Nephron progenitor cell (in vitro differentiated cells): ENCODE measurements at regions not wholly inside any gene's neighbourhood (a gene's known extent, or its start where the extent isn't known, plus 50 kb on each side); places are given as distances from the start of the nearest gene placed in this dataset.

Experiments
- DNase-seq: peaks from one replicate; pipeline ENCODE4 v3.0.0; 2021
- H3K27ac Mint-ChIP-seq: 2 replicates; pipeline ENCODE4 v1.8.0; 2021; ENCODE audit warnings: mild to moderate bottlenecking, moderate library complexity, mixed read lengths
- H3K27me3 Mint-ChIP-seq: 2 replicates; pipeline ENCODE4 v1.8.0; 2021; ENCODE audit warnings: mild to moderate bottlenecking, low read depth, mixed read lengths; ENCODE audit not compliant: poor library complexity
- H3K36me3 Mint-ChIP-seq: 2 replicates; pipeline ENCODE4 v1.8.0; 2021; ENCODE audit warnings: low read depth, mixed read lengths
- H3K4me1 Mint-ChIP-seq: 2 replicates; pipeline ENCODE4 v1.8.0; 2021; ENCODE audit warnings: mixed read lengths
- H3K4me3 Mint-ChIP-seq: 2 replicates; pipeline ENCODE4 v1.8.0; 2021; ENCODE audit warnings: mild to moderate bottlenecking, moderate library complexity, mixed read lengths
- H3K9me3 Mint-ChIP-seq: 2 replicates; pipeline ENCODE4 v1.8.0; 2021; ENCODE audit warnings: mild to moderate bottlenecking, moderate library complexity, mixed read lengths
- CTCF ChIP-seq: fragments of 200-600 bp; sonication (generic); IDR thresholded peaks from 2 replicates; pipeline ENCODE4 v1.5.0; 2021; ENCODE audit warnings: antibody characterized with exemption

DNA sequence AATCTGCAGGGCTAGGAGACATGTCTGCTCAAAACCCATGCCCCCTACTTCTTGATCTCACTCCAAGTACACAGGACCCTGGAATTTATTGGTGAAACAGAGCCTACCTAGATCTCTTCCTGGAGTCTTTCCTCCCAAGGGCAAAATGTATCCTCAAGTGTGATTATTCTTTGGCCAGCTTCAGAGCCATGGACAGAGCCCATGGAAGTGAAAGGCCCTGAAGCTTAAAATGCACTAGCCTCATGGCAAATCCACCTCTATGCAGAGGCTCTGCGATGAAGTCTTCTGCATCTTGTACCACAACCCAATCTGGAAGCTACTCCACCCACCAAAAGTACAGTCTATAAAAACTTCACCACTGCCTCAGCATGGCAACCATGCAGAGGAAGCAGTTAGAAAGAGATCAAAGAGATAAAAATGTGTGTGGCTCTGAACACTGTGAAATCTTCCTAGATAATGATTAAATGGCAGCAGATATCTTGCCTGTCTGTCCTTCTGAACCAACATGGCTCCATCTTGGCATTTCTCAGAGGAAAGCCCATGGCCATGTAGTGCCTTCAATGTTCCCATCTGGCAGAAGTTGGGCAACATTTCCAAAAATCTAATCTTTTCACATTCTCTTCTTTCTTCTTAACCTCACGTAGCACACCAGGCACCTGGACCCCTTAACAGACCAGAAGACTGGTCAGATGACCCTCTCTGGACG lies 142.9 kb upstream of the KLF7 start:
- Mint-ChIP-seq H3K27ac (no peak overlapping the region), H3K36me3 (no peaks in the 10 kb centered on the region), H3K4me3 (no peak overlapping the region), H3K4me1 (peaks cover 54% of the 10 kb centered on the region), H3K9me3 (no peaks in the 10 kb centered on the region), H3K27me3 (no peaks in the 10 kb centered on the region)
- TF ChIP-seq CTCF: no peak
- no peak for DNase-seq

DNA sequence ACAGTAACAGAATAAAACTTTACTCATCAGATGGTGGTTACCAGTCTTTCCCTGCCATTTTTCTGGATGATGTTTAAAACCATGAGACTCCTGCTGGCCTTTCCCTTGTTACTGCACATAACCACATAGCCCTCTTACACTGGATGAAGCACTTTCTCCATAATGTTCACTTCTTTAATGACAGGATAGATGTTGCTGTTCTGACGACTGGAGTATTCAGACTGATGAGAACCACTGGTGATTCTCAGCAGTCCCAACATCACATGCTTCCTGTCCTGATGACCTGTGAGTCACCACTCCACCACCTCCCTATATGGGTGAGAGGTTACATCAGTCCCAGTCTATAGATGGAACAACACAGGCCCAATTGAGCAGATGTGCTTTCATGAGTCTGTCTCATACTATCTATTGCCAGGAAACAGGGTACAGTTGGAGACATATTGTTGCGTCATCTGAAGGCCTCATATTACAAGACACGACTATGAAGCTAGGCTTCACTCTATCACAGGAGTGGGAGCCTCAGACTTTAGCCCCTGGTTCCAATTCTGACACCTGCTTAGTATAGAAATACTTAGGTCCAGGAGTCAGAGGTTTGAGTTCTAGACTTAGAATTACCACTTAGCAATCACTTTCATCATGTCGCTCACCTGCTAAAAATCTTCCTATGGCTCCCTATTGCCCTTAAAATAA lies 145.7 kb upstream of the KLF7 start:
- Mint-ChIP-seq H3K27ac (no peak overlapping the region), H3K4me1 (peaks cover 59% of the 10 kb centered on the region), H3K4me3 (no peak overlapping the region), H3K36me3 (no peaks in the 10 kb centered on the region), H3K9me3 (no peaks in the 10 kb centered on the region), H3K27me3 (no peaks in the 10 kb centered on the region)
- TF ChIP-seq CTCF: no peak
- no peak for DNase-seq

DNA sequence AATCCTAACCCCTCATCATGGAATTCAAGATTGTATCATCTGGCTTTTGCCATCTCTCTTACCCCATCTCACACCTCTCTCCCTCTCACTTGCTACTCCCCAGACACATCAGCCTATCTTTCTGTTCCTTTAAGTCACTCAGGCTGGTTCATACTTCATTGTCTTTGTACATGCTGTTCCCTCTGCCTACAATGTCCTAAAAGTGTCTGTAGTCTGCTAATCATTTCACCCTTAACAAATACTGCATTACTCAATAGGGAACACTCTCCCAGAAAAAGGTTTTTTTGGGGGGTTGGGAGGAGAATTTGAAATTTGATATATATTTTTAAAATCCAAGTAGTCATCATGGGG lies 146.2 kb upstream of the KLF7 start:
- Mint-ChIP-seq H3K9me3 (no peaks in the 10 kb centered on the region), H3K4me3 (no peak overlapping the region), H3K27ac (no peak overlapping the region), H3K27me3 (no peaks in the 10 kb centered on the region), H3K4me1 (peaks cover 64% of the 10 kb centered on the region), H3K36me3 (no peaks in the 10 kb centered on the region)
- no peak for DNase-seq
- TF ChIP-seq CTCF: no peak

DNA sequence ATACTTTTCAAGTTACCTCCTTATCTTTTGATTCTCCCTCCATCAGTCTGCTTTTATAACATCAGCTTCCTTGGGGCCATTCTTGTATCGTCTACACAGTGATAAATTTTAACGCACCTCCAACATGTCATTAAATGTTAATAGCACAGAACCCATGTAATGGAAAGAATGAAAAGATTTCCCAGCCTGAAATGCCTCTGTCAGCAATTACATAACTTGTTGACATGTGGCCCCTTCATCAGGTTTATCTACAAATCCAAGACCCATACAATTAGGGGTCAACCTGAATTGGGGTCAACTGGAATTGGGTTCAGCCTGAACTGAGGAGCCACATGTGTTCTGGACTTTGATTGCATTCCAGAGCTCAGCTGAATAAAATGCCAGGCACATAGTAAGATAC lies 148.2 kb upstream of the KLF7 start:
- Mint-ChIP-seq H3K27me3 (peaks cover 6% of the 10 kb centered on the region), H3K36me3 (no peaks in the 10 kb centered on the region), H3K4me3 (no peak overlapping the region), H3K27ac (no peak overlapping the region), H3K9me3 (no peaks in the 10 kb centered on the region), H3K4me1 (peaks cover 75% of the 10 kb centered on the region)
- DNase-seq: no peak
- no peak for TF ChIP-seq CTCF

DNA sequence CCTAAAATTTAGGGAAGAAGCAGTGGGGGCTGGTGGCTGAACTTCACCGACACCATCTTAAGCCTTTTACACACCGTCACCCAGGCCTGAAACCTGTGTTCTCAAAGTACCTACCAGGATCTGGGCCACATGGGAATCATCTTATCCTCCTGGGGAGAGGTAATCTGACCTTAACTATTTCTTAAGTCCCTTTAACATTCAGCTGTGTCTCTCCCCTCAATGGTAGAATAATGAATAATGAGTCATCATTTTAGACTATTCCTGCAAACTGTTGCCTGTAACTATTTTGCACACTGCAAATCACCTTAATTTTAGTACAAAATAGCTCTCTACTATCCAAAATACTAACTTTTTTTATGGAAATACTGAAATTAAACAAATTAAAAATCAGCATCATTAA lies 149.4 kb upstream of the KLF7 start:
- Mint-ChIP-seq H3K27ac (no peak overlapping the region), H3K4me3 (no peak overlapping the region), H3K36me3 (no peaks in the 10 kb centered on the region), H3K27me3 (peaks cover 6% of the 10 kb centered on the region), H3K4me1 (peaks cover 72% of the 10 kb centered on the region), H3K9me3 (no peaks in the 10 kb centered on the region)
- DNase-seq: no peak
- TF ChIP-seq CTCF: no peak

DNA sequence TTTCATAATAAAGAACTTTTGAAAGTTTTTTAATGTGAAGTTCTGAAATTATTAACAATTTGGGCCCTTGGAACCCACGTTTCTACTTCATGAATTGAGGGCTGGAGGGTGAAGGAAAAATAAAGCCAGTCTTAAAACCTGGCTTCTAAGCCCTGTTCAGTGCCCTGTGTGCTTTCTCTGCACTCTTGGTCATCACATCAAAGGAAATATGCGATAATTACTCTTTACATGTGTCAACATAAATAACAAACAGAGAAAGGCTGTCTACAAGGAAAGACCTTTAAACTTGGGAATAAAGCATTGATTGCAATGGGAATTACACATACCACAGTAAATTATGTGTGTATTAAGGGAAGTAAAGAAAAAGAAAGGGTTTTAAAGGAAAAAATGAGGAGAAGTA lies 150.7 kb upstream of the KLF7 start:
- Mint-ChIP-seq H3K9me3 (no peaks in the 10 kb centered on the region), H3K4me1 (peaks cover 72% of the 10 kb centered on the region)

More for the DNA sequence above, 150.7 kb upstream of the KLF7 start:
- no peak overlapping the region for H3K27ac Mint-ChIP-seq
- DNase-seq: no peak
- peaks cover 6% of the 10 kb centered on the region for H3K27me3 Mint-ChIP-seq
- TF ChIP-seq CTCF: no peak
- no peaks in the 10 kb centered on the region for H3K36me3 Mint-ChIP-seq
- H3K4me3 Mint-ChIP-seq: no peak overlapping the region
